ENCODE measurements at regions not wholly inside any gene's neighbourhood (a gene's known extent, or its start where the extent isn't known, plus 50 kb on each side); places are given as distances from the start of the nearest gene placed in this dataset.
"Not testable (repeated sequence)": the region's sequence is repeated elsewhere in the genome, so short reads cannot be mapped to it uniquely, and the experiment has no call there.

DNA sequence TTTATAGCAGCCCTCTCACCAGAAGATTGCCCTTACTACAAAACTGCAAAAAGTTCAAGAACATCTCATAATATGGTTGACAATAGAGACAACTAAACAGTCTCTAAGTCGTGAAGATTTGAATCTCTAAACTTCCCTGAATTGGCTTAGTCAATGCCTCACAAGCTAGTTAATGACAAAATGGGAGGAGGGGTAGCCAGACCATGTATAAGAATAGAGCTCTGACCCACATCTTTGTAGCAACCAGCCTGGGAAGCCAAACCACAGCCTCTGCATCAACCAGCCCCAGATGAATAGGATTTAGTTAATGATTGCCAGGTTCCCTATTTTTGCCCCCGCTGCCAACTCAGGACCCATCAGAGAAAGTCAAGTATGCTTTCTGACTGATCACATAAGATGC, 1265.9 kb upstream of the PCDH10 start:
- not testable (repeated sequence) for DNase-seq (ENCODE audit: low read depth)

DNA sequence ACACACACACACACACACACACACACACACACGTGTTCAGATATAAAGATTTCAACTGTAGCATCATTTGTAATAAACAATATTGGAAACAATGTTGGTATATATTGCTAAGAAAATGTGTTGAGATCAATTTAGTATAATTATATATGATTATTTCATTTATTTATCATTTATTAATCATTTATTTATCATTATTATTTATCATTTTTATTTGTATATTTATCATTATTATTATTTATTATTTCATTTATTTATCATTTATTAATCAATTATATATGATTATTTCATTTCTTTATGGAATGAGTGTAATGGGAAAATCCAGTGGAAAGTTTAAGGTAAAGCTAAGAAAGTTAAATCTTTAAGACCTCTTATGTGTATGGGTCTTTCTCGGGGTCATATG, 1223.4 kb upstream of the PCDH10 start:
- not testable (repeated sequence) for DNase-seq (ENCODE audit: low read depth)

GRCh38 chr4:131967646-131968045, 1181.4 kb upstream of the PCDH10 start:
- DNase-seq (ENCODE audit: low read depth), result not testable (repeated sequence)

DNA sequence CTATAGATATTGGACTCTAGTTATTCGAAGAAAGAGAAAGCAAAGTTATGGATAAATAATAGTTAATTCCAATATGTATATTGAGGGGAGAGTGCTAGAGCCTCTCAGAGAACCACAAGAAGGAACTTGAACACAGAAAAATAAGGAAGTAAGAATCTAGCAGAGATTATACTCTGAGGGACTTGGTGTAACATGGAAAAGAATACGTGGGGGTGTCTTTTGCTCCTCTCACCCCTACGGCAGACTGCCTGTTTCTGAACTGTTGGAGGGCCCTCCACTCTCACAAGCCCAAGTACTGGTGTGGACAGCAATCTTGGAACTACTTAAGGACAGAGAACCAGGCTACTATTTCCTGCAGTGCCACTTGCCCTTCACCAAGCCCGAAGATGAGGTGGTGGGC, 1174.4 kb upstream of the PCDH10 start:
- DNase-seq (ENCODE audit: low read depth), result no peak

- not testable (repeated sequence) for DNase-seq (ENCODE audit: low read depth)
Observed at GRCh38 chr4:131975276-131976132, 1173.6 kb upstream of the PCDH10 start.

DNA sequence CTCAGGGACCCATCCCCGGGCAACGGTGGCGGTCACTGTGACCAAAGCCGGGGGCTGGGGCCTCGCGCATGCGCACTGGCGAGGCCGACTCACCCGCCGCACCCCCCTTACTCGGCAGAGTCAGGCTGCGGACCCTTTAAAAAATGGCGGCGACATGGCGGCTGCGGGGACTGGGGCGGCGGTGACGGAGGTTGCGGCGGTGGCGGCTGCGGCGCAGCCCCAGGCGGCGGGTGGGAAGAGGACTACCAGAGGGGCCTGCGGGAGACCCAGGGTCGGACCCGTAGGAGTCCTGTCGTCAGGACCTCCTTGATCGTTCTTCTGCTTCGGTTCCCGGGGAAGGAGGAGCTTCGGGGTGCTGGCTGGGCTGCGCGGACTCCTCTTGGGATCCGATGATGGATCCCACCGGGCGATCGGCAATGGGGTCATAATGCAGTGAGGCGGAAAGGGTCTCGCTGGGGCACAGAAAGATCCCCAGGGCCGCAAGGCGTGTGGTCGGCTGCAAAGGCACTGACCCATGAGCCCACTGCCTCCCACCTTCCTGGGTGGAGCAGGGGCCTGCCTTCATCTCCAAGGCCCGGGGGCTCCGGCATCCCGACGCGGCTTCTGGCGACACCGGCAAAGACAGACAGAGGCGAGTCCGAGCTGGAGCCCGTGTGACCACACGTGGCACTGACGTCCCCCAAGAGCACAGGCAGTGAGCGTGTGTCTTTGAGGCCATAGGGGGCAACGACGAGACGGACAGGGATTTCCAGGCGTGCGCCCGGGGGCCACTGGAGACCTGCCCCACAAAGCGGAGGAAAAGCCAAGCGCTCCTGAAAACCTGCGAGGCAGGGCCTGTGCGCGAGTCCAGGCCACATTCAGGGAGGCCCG, 1172.7 kb upstream of the PCDH10 start:
- not testable (repeated sequence) for DNase-seq (ENCODE audit: low read depth)

DNA sequence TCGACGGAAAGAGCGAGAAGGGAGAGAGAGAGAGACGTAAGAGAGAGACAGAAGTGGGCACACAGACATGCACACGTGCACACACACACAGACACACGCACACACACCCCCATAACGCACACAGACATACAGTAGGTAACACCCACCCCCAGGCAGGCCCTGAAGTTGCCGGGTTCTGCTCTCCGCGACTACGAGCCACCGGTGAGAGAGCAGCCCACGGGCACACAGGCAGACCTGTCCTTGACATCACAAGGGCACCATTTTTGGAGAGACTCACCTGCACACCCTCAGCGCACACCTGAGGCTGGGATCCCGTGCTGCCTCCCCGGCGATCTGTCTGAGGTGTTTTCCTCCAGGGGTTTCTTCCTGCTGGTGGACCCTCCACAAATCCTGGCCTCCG, 1171.0 kb upstream of the PCDH10 start:
- no peak for DNase-seq (ENCODE audit: low read depth)

DNA sequence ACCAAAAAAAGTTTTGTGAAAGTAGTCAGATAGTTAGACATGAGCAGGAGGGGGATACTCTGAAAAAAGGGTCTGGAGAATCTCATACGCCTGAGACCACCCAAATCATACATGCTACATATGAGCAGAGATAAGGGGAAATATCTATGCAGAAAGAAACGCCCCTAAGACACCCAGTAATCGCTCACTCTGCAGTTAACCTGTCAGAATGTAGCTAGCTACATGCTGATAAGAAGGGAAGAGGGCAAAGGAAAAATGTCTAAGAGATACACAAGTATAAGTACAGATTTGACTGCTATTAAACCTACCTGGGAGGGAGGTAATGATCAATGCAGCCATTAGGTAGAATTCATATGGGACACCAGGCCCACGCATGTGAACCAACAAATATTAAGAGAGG, 1159.5 kb upstream of the PCDH10 start:
- DNase-seq (ENCODE audit: low read depth), result no peak

GRCh38 chr4:132001542-132001941, 1147.6 kb upstream of the PCDH10 start:
- no peak for DNase-seq (ENCODE audit: low read depth)

GRCh38 chr4:132003593-132003992, 1145.5 kb upstream of the PCDH10 start:
- DNase-seq (ENCODE audit: low read depth), result no peak

GRCh38 chr4:132015321-132015720, 1133.8 kb upstream of the PCDH10 start:
- DNase-seq (ENCODE audit: low read depth), result no peak

- DNase-seq (ENCODE audit: low read depth), result no peak
Observed at GRCh38 chr4:132016703-132017350, 1132.3 kb upstream of the PCDH10 start.

DNA sequence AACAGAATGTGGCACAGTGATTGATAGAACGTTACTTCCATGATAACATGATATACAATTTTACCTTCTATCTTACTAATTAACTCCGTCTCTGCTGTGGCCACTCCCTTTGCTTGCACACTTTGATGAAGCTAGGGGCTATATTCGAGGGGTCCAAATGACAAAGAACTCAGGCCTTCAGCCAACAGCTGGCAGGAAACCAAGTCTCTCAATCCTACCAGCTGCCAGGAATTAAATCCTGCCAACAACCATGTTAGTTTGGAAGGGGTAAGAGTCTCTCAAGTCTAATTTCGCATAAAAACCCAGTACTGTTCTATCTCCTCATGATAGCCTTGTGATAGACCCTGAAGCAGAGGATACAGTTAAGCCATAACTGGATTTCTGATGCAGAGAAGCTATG, 1122.9 kb upstream of the PCDH10 start:
- DNase-seq (ENCODE audit: low read depth), result no peak

DNA sequence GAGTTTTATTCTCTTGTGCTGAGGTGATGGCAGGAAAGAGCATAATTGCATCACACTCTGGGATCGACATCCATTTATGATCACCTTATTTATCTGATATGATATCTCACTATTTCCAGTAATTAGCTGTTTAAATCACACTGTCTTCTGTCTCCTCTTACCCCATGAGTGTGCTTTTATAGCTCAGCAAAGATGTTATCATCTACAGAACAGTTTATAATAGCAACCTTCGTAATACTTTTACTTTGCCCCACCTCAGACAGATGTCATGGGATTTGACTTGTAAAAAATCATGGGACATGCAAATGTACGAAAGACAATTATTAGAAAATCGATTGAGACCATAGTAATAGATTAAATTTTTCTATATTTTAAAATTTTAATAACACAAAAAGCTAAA, 1122.3 kb upstream of the PCDH10 start:
- no peak for DNase-seq (ENCODE audit: low read depth)

- DNase-seq (ENCODE audit: low read depth), result no peak
Observed at GRCh38 chr4:132056496-132056895, 1092.6 kb upstream of the PCDH10 start.

GRCh38 chr4:132059227-132059626, 1089.9 kb upstream of the PCDH10 start:
- no peak for DNase-seq (ENCODE audit: low read depth)

GRCh38 chr4:132062611-132063239, 1086.4 kb upstream of the PCDH10 start:
- no peak for DNase-seq (ENCODE audit: low read depth)

DNA sequence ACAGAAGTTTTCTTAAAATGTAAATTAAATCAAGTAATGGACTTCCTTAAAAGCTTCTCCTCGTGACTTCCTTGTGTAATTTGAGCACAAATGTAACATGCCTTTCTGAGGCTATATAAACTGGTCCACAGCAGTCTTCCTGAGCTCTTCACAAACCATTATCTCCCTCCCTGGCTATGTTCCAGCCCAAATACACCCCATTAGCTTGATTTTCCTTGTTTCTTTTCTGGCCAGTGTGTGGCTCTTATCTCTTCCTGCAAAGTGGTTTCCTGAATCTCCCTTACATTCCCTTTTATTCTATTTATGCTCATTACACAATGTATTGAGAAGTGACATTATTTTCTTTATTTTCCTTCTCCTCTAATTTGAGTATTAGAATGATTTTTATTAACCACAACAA, 1085.3 kb upstream of the PCDH10 start:
- DNase-seq (ENCODE audit: low read depth), result no peak

GRCh38 chr4:132065940-132066495, 1083.1 kb upstream of the PCDH10 start:
- no peak for DNase-seq (ENCODE audit: low read depth)

DNA sequence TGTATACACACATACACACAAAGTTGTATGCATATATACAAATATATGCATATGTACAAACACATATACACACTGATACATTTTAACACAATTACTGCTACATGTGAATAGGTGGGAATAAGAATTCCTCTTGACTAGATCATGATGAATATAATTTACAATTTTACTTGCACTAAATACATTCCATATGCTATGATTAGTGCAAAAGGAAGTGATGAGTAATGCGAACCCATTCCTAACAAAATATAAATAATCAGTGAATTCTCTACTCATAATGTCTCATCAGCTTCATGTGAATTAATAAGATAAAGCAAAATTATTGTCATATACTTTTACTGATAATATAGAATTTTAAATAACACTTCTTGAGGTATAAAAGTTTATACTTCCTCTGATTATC, 1077.3 kb upstream of the PCDH10 start:
- no peak for DNase-seq (ENCODE audit: low read depth)

- no peak for DNase-seq (ENCODE audit: low read depth)
Observed at GRCh38 chr4:132076829-132077228, 1072.3 kb upstream of the PCDH10 start.

GRCh38 chr4:132085105-132085504, 1064.0 kb upstream of the PCDH10 start:
- DNase-seq (ENCODE audit: low read depth), result no peak

Data from stromal cell of bone marrow (primary cell).